SKM-1 (cell line): ENCODE measurements at regions not wholly inside any gene's neighbourhood (a gene's known extent, or its start where the extent isn't known, plus 50 kb on each side); places are given as distances from the start of the nearest gene placed in this dataset.

Experiments
- DNase-seq: peaks from one replicate; lab custom pipeline; 2025; ENCODE audit not compliant: unreplicated experiment; lab: John Stamatoyannopoulos, UW

DNA sequence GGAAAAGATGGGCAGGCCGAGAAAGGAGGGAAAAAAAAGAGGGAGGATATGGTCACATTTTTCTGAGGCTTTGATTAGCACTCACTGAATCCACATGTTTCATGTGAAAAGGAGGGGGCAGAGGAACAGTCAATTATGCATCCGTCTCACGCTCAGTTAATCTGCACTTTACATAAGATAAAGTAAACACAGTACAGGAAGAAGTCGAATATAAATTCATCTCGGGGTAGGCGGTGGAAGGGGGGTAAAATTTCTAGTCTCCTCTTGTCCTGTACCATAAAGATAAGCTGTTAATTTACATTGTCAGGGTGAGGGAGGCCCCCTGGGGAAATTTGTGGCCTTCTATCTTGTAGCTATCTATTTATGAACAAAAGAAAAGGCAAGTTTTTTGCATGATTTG, 73.1 kb upstream of the CES5A start:
- DNase-seq: no peak

DNA sequence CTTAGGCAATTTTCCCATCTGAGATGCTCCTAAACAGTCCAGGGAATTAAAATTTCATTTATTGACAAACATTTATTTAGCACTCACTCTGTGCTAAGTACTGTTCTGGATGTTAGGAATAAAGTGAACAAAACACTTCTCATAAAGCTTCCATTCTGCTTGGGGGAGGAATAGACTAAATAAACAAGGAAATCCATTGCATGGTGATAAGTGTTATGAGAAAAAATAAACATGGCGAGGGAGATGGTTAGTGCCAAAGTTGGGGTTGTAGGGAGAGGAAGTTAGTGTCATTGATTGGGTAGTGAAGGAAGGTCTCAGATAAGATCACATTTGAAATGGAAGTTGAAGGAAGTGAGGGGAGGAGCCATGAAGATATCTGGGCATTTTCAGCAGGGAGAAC, 72.2 kb upstream of the CES5A start:
- no peak for DNase-seq

DNA sequence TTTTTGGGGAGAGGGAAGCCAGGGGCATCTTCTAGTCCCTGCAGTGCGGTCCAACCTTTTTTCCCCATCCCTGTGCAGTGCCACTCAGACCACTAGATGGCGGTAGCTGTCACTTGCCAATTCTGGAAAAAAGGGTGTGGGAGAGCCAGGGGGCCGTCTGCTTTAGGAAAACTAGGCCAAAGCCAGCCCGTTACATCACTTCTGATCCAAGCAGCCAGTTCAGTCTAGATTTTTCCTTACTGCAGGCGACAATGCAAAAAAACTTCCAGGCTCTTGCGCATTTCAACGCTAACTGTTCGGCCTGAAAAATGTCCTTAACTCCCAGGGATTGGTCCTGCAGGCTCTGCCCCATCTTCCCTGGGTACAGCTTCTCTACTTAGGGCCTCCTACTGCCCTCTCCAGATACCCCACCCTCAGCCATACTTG, 69.2 kb upstream of the CES5A start:
- peak; percentile 3 for DNase-seq

DNA sequence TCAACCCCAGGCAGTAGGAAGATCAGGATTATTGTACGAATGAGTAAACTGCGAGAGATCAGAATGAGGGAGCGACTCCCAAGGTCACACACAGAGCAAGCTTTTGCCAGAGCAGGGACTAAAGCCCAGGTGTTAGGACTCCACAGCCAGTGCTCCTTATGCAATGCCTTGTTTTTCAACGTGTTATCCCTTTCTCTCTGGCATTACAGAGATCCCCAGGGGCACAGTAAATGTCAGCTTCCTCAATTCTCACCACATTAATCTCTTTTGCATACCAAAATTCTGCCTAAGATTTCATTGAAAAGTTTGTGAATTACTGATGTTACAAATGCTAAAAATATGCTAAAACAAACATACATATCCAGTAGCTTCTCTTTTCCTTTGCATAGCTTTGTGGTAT, 68.1 kb upstream of the CES5A start:
- no peak for DNase-seq

DNA sequence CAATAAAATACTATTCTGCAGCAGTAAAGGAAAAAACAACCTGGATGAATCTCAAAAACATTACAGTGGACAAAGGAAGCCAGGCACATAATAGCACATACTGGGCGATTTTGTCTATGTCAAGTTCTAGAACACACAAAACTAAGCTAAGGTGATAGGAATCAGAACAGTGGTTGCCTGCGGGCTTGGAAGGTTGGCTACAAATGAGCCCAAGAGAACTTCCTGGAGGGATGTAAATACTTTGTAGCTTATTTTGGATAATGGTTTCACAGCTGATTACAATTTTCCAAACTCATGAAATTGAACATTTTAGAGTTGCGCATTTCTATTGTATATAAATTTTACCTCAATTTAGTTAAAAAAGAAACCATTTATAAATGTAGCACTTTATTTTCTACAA, 67.6 kb upstream of the CES5A start:
- no peak for DNase-seq

DNA sequence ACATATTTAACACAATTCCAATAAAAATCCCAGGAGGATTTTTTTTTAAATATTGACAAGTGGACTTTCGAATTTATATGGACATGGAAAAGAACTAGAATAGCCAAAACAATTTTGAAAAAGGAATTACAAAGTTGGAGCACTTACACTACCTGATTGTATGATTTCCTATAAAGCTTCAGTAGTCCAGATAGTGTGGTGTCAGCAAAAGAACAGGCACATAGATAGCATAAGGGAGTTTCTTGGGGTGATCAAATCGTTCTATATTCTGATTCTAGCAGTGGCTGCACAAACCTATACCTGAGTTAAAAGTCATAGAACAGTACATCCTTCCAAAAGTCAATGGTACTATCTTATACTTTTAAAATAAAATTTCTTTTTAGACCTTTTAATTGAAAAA, 66.4 kb upstream of the CES5A start:
- DNase-seq: no peak

DNA sequence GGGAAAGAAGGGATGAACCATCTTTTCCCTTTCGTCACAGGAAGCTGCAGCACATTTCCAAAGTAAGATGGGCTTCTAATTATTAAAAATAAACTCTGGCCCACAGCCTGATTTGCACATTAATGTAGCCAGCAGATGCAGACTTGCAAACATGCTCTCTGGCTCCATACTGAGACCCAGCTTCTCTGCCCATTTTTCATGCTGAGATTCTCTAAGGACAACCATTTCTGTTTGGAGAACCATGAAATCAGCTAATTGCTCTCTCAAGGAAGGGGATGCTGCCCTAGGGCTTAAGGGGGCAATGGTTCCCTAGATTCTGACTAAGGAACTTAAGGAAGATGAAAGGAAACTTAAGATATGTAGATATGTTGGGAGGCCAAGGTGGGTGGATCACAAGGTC, 63.0 kb upstream of the CES5A start:
- DNase-seq: no peak

DNA sequence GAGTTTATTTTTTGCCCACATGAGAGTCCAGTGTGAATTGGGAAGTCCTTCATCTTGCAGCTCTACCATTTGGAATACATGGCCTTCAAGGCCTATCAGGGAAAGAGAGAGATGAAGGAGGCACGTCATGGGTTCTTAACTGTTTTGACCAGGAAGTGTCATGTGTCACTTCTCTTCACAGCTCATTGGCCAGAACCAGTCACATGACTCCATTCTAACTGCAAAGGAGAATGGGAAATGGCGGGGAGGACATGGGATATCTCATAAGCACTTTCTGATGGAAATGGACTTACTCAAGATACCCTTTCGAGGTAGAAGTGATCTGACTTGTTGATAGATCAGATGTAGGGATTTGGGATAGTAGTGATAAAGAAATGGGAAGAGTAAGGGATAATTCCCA, 57.9 kb upstream of the CES5A start:
- no peak for DNase-seq

DNA sequence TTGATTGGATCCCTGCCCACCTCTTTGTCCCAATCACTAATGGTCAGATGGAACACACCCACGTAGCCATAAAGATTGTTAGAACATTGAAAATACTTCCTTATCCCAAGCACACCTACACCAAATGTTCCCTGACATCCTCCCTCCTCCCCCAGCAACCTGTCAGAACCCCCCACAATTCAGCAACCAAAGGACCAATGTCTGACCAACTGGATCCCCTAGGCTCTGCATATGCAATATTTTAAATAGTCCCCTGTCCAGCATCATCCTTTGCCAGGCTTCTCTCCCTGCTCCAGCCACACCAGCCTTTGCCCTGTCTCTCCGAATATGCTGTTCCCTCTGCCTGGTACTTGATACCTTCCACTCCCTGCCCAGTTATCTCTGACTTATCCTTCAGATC, 54.9 kb upstream of the CES5A start:
- DNase-seq: no peak

DNA sequence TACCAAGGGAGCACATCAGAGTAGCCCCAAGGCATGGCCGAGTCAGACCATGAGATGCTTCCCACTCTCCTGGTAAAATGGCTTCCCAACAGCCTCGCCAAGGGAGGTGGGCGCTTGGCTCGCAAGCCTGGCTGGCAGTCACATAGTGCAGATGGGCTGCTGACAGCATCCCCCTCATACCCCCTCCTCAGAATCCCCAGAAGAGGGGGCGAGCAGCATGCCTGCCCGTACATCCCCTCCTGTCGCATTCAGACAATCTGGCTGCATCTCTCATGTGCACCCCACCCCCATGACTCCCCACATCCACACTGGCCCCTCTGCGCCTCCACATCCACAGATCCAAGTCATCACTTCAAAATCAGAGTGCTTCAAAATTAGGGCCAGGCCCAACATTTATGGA, 54.0 kb upstream of the CES5A start:
- no peak for DNase-seq

DNA sequence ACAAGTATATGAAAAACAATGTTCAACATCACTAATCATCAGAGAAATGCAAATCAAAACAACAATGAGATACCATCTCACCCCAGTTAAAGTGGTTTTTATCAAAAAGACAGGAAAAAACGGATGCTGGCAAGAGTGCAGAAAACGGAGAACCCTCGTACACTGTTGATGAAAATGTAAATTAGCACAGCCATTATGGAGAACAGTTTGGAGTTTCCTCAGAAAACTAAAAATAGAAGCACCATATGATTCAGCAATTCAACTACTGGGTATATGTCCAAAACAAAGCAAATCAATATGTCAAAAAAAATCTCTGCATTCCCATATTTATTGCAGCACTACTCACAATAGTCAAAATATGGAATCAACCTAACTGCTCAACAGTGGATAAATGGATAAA, 50.1 kb upstream of the CES5A start:
- DNase-seq: no peak
